ENCODE measurements at regions not wholly inside any gene's neighbourhood (a gene's known extent, or its start where the extent isn't known, plus 50 kb on each side); places are given as distances from the start of the nearest gene placed in this dataset.
"Not testable (repeated sequence)": the region's sequence is repeated elsewhere in the genome, so short reads cannot be mapped to it uniquely, and the experiment has no call there.

DNA sequence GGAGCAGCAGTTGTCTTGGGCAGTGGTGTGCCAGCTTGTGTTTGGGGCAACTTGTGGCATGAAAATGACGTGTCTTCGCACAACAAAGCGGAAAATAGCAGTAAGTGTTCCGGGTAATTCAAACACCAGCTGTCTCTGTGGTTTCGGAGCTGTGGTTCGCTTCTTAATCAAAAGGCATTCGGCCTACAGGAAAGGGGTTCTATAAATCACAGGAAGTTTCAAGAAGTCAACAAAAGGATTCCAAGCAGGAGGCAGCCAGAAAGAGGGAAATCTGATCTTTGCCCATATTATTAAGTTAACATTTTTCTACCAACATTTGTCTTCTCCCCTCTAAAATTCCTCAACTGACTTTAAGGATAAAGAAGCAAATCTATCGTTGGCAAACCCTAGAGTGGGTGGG is 353.4 kb downstream of the FGFR2 start:
- no peak for DNase-seq

GRCh38 chr10:121245754-121246153 is 352.5 kb downstream of the FGFR2 start:
- no peak for DNase-seq

- DNase-seq = no peak
Observed at GRCh38 chr10:121248266-121248665, 350.0 kb downstream of the FGFR2 start.

DNA sequence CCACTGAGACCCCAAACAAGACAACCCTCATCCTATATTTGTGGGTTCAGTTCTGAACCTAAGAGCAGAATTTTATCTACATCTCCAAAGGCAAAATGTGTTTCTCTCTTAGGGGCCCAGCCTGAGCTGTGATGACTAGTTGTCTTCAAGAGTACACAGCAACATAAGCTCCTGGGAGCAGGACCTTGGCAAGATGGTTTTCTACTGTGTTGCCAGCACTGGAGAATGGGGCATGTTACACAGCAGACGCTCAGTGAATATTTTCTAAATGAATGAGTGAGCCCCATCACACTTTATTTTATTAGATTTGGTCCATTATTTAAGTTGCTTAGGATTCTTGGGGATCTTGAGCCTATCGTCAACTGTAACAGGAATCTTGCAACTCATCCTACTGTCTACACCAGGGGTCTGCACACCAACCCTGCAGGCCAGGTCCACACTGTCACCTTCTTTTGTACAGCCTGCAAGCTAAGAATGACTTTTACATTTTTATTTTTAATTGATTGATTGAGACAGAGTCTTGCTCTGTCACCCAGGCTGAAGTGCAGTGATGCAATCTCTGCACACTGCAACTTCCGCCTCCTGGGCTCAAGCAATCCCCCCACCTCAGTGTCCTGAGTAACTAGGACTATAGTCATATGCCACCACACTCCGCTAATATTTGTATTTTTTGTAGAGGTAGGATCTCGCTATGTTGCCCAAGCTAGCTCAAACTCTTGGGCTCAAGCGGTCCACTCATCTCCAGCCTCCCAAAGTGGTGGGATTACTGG is 347.1 kb downstream of the FGFR2 start:
- no peak for DNase-seq

DNA sequence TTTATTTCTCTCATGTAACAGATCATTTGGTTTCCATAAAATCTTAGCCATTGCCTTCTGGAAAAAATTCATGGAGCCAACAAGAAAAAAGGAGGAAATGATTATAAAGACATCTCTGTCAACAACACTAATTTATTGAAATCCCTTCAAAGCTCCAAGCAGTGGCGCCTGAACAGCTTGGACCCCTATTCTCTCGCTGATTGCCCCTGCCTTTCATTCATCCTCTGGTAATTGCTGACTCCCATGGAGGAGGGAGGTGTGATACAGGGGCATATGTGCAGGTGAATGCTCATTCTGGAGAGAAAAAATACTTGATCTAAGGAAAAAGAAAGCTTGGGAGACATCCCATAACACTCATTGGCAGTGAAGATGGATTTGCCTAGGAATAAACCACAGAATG is 345.5 kb downstream of the FGFR2 start:
- no peak for DNase-seq

- DNase-seq = no peak
Observed at GRCh38 chr10:121260377-121260776, 337.9 kb downstream of the FGFR2 start.

DNA sequence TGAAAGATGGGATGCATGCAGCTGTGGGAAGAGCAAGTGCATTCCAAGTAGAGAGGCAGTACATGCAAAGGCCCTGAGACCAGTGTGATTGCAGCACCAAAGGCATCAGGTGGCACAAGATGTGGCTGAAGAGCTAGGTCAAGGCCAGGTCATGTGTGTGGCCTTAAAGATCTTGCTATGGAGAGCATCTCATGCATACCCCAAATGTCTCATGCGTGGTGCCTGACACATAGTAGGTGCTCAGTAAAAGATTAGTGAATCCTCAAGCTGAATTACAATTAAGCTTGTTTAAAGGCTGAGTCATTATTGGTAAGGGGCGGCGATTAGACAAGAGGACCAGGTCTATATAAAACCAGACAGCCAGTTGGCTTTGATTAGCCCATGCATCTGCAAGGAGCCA is 336.6 kb downstream of the FGFR2 start:
- DNase-seq = no peak

- no peak for DNase-seq
Observed at GRCh38 chr10:121262774-121263430, 335.3 kb downstream of the FGFR2 start.

GRCh38 chr10:121263431-121263783 is 334.8 kb downstream of the FGFR2 start:
- no peak for DNase-seq

GRCh38 chr10:121265360-121266123 is 332.7 kb downstream of the FGFR2 start:
- no peak for DNase-seq

- no peak for DNase-seq
Observed at GRCh38 chr10:121266370-121266769, 331.9 kb downstream of the FGFR2 start.

DNA sequence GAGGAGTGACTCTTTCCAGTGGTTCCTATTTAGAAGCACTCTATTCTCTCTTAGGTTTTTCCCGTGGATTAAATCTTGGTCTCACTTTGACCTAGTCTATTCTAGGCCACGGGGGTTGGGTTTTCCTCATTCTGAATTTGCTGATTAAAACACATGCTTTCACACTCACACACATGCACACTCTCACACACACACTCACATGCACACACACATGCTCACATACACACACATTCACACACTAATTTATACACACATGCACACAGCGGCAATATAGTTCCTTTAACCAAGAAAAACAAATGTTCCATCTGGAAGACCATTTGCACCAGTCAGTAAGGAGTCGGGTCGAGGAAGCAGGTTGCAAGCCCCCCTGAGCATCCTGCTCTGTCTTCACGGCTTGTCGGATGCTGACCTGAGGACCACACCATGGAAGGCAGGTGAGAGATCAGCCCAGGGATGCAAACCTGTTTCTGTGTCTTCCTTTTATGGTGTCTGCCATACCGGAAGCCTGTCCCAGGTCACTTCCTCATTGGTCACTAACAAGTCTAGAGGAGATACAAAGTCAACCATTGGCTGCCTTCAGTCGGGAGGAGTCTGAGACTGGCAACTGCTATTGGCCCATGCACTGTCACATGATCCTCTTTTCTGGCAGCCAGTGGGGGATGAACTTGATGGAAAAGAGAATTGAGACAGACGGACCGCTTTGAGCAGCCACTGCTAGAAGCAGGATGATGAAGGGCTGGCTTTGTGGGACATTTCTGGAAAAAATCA is 330.8 kb downstream of the FGFR2 start:
- DNase-seq = no peak

GRCh38 chr10:121268363-121268762 is 329.9 kb downstream of the FGFR2 start:
- no peak for DNase-seq

- DNase-seq = no peak
Observed at GRCh38 chr10:121268863-121269432, 329.3 kb downstream of the FGFR2 start.

DNA sequence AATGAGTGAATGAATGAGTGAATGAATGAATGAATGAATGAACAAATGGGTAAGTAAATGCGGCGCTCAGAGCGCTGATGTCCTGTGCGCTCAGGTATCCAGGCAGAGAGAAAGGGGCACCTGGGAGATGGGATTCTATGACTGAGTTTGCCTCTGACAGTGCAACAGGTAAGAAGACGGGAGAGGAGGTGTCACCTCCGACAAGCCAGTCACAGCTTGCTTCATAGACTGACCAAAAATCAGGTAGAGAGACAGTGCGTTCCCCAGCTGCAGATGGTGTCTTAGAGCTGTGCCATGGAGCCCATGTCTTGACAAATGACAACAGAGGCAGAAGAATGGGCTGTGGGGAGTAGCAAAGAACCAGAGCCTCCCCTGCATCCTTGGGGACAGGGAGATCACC is 327.3 kb downstream of the FGFR2 start:
- no peak for DNase-seq

DNA sequence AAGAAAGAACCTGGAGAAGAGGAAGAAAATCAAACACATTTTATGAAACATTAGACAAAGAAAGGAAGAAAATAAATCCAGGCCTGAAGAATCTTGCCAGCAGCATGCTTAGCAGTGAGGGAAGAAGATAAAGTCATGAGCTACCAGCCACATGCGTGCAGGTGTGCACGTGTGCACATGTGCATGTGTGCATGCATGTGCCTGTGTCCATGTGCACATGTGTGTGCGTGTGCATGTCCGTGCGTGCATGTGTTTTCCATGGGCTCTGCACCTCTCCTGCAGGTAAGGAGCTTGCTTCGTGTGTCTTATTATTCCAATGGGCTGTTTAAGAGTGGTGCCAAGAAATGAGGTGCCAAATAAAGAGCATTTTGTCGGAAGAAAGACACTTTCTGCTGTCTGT is 322.2 kb downstream of the FGFR2 start:
- no peak for DNase-seq

DNA sequence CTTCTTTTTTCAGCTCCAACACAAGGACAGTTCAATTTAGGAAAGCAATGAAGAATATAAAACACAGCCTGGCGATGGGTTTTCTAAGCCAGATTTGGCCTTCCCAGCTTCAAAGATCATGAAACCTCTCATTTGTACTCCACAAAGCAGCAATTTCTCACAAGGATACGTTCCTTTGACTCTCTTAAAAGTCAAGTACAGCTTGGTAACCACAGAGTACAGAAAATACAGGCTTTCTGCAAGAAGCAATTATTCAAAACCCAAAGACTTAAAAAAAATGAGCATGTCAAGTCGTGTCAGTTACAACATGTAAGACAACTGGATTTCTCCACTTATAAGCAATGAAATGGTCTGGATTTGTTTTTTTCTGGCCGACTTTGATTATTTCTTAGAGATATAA is 321.4 kb downstream of the FGFR2 start:
- no peak for DNase-seq

GRCh38 chr10:121278386-121278785 is 319.9 kb downstream of the FGFR2 start:
- not testable (repeated sequence) for DNase-seq

DNA sequence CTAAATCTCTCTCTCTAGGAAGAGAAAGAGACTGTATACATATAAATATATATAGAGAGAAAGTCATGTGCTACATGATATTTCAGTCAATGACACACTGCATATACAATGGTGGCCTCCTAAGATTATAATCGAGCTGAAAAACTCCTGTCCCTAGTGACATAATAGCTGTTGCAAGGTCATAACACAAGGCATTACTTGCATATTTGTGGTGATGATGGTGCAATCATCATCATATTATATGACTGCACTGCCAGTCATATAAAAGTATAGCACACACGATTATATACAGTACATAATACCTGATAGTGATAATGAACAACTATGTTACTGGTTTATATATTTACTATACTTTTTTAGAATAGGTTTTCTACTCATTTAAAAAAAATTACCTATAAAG is 316.7 kb downstream of the FGFR2 start:
- no peak for DNase-seq

GRCh38 chr10:121282264-121282663 is 316.0 kb downstream of the FGFR2 start:
- no peak for DNase-seq

DNA sequence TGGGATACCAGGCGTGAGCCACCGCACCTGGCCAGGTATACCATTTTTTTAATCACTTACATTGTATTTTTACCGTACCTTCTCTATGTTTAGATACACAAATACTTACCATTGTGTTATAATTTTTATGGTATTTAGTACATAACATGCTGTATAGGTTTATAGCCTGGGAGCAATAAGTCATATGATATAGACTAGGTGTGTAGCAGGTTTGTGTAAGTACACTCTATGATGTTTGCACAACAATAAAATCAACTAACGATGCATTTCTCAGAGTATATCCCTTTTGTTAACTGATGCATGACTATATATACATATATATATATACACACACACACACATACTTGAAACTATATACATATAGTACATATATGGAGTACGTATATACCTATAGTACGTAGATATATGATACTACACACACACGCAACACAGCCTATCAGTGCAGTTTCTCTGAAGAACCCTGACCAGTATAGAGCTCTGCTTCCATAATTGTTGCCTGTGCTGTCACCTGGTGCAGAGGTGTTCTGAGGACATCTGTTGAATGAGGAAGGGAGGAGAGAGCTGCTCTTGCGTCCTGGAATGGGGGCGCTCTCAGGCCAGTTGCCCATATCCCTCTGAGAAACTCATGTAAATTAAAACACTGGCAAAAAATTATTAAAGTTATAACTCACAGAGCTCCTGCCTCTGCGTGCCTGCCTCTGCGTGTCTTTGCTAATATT is 315.3 kb downstream of the FGFR2 start:
- no peak for DNase-seq

- DNase-seq = no peak
Observed at GRCh38 chr10:121284936-121285335, 313.3 kb downstream of the FGFR2 start.
